ACC112 (cell line): ENCODE measurements at regions not wholly inside any gene's neighbourhood (a gene's known extent, or its start where the extent isn't known, plus 50 kb on each side); places are given as distances from the start of the nearest gene placed in this dataset.

Experiments
- H2AFZ ChIP-seq: fragments of 200-600 bp; sonication (generic); one replicate; pipeline ENCODE4 v1.6.0; 2017; ENCODE audit warnings: antibody characterized with exemption, low read length; ENCODE audit not compliant: unreplicated experiment
- H3K27ac ChIP-seq: fragments of 200-600 bp; sonication (generic); 2 replicates; pipeline ENCODE4 v1.5.1; 2014; ENCODE audit warnings: low read depth, mild to moderate bottlenecking, antibody characterized with exemption, low read length, moderate library complexity
- H3K27me3 ChIP-seq: fragments of 200-600 bp; sonication (generic); 2 replicates; pipeline ENCODE4 v1.6.1; 2014; ENCODE audit warnings: mild to moderate bottlenecking, antibody characterized with exemption, low read length, moderate library complexity, mixed read lengths; ENCODE audit not compliant: insufficient read depth
- H3K36me3 ChIP-seq: fragments of 200-600 bp; sonication (generic); 2 replicates; pipeline ENCODE4 v1.6.1; 2016; ENCODE audit warnings: mild to moderate bottlenecking, antibody characterized with exemption, low read length, moderate library complexity, mixed read lengths; ENCODE audit not compliant: insufficient read depth
- H3K4me1 ChIP-seq: fragments of 200-600 bp; sonication (generic); one replicate; pipeline ENCODE4 v1.6.1; 2016; ENCODE audit warnings: low read length, mixed read lengths; ENCODE audit not compliant: insufficient read depth, unreplicated experiment, control insufficient read depth
- H3K4me3 ChIP-seq: fragments of 200-600 bp; sonication (generic); 2 replicates; pipeline ENCODE4 v1.5.1; 2014; ENCODE audit warnings: mild to moderate bottlenecking, low read depth, low read length
- H3K79me2 ChIP-seq: fragments of 200-600 bp; sonication (generic); one replicate; pipeline ENCODE4 v1.6.0; 2016; ENCODE audit warnings: low read length; ENCODE audit not compliant: control insufficient read depth, unreplicated experiment, insufficient read depth

- H3K27me3 ChIP-seq: no peaks in the 10 kb centered on the region
- H3K4me1 ChIP-seq: peaks cover 22% of the 10 kb centered on the region
- no peaks in the 10 kb centered on the region for H3K79me2 ChIP-seq
- H3K27ac ChIP-seq: no peak overlapping the region
- H3K4me3 ChIP-seq: no peak overlapping the region
- H2AFZ ChIP-seq: no peak overlapping the region
- no peaks in the 10 kb centered on the region for H3K36me3 ChIP-seq
These were observed 116.4 kb upstream of the RIPOR2 start for GRCh38 chr6:25052181-25052580.

GRCh38 chr6:25053875-25054371 lies 118.2 kb upstream of the RIPOR2 start:
- Histone ChIP-seq H3K27me3 (no peaks in the 10 kb centered on the region), H3K79me2 (no peaks in the 10 kb centered on the region), H3K4me1 (peaks cover 22% of the 10 kb centered on the region), H3K27ac (peak overlapping the region; percentile 90), H3K4me3 (peak overlapping the region; percentile 63), H2AFZ (peak overlapping the region; percentile 91), H3K36me3 (no peaks in the 10 kb centered on the region)

GRCh38 chr6:25054469-25054868 lies 118.7 kb upstream of the RIPOR2 start:
- H3K36me3 ChIP-seq: no peaks in the 10 kb centered on the region
- no peaks in the 10 kb centered on the region for H3K27me3 ChIP-seq
- H3K4me3 ChIP-seq: peak overlapping the region; percentile 63
- H3K4me1 ChIP-seq: peaks cover 22% of the 10 kb centered on the region
- peak overlapping the region; percentile 91 for H2AFZ ChIP-seq
- no peaks in the 10 kb centered on the region for H3K79me2 ChIP-seq
- peak overlapping the region; percentile 90 for H3K27ac ChIP-seq

GRCh38 chr6:25056130-25056529 lies 120.4 kb upstream of the RIPOR2 start:
- Histone ChIP-seq H3K4me1 (peaks cover 22% of the 10 kb centered on the region), H3K27ac (no peak overlapping the region), H3K36me3 (no peaks in the 10 kb centered on the region), H3K4me3 (no peak overlapping the region), H3K27me3 (no peaks in the 10 kb centered on the region), H2AFZ (no peak overlapping the region), H3K79me2 (no peaks in the 10 kb centered on the region)

- Histone ChIP-seq H3K4me1 (peaks cover 29% of the 10 kb centered on the region), H3K79me2 (no peaks in the 10 kb centered on the region), H2AFZ (no peak overlapping the region), H3K27me3 (no peaks in the 10 kb centered on the region), H3K27ac (no peak overlapping the region), H3K4me3 (no peak overlapping the region), H3K36me3 (no peaks in the 10 kb centered on the region)
These were observed 121.5 kb upstream of the RIPOR2 start for GRCh38 chr6:25057111-25057905.

GRCh38 chr6:25058441-25058840 lies 122.7 kb upstream of the RIPOR2 start:
- Histone ChIP-seq H3K4me1 (peaks cover 28% of the 10 kb centered on the region), H3K79me2 (no peaks in the 10 kb centered on the region), H3K27ac (no peak overlapping the region), H3K36me3 (no peaks in the 10 kb centered on the region), H2AFZ (no peak overlapping the region), H3K4me3 (no peak overlapping the region), H3K27me3 (no peaks in the 10 kb centered on the region)

GRCh38 chr6:25058941-25059340 lies 123.2 kb upstream of the RIPOR2 start:
- no peak overlapping the region for H2AFZ ChIP-seq
- H3K4me3 ChIP-seq: no peak overlapping the region
- no peaks in the 10 kb centered on the region for H3K79me2 ChIP-seq
- no peaks in the 10 kb centered on the region for H3K27me3 ChIP-seq
- no peak overlapping the region for H3K27ac ChIP-seq
- H3K4me1 ChIP-seq: peaks cover 23% of the 10 kb centered on the region
- H3K36me3 ChIP-seq: no peaks in the 10 kb centered on the region

- H2AFZ ChIP-seq: no peak overlapping the region
These were observed 124.8 kb upstream of the RIPOR2 start for GRCh38 chr6:25060522-25060921.

GRCh38 chr6:25061289-25061936 lies 125.7 kb upstream of the RIPOR2 start:
- no peaks in the 10 kb centered on the region for H3K79me2 ChIP-seq
- H2AFZ ChIP-seq: peak overlapping the region; percentile 94
- peaks cover 12% of the 10 kb centered on the region for H3K4me1 ChIP-seq
- H3K27me3 ChIP-seq: no peaks in the 10 kb centered on the region
- peak overlapping the region; percentile 19; the same call in 1 of the 2 replicates for H3K4me3 ChIP-seq
- H3K27ac ChIP-seq: peak overlapping the region; percentile 45
- no peaks in the 10 kb centered on the region for H3K36me3 ChIP-seq

More at GRCh38 chr6:25060522-25060921, 124.8 kb upstream of the RIPOR2 start:
- Histone ChIP-seq H3K4me3 (no peak overlapping the region), H3K27ac (no peak overlapping the region), H3K79me2 (no peaks in the 10 kb centered on the region), H3K4me1 (peaks cover 12% of the 10 kb centered on the region), H3K27me3 (no peaks in the 10 kb centered on the region), H3K36me3 (no peaks in the 10 kb centered on the region)

- no peaks in the 10 kb centered on the region for H3K79me2 ChIP-seq
- no peaks in the 10 kb centered on the region for H3K27me3 ChIP-seq
- peak overlapping the region; percentile 94 for H2AFZ ChIP-seq
- peak overlapping the region; percentile 45; the same call in 1 of the 2 replicates for H3K27ac ChIP-seq
- H3K4me1 ChIP-seq: peaks cover 12% of the 10 kb centered on the region
- H3K36me3 ChIP-seq: no peaks in the 10 kb centered on the region
- H3K4me3 ChIP-seq: 0 out of 2 replicates have a peak overlapping the region, but pooled peaks have one; percentile 19
These were observed 126.5 kb upstream of the RIPOR2 start for GRCh38 chr6:25062070-25062811.
